Fibroblast of mammary gland (primary cell): ENCODE measurements at regions not wholly inside any gene's neighbourhood (a gene's known extent, or its start where the extent isn't known, plus 50 kb on each side); places are given as distances from the start of the nearest gene placed in this dataset.

ENCODE experiments used
- DNase-seq: peaks from one replicate; pipeline ENCODE4 v3.0.0-alpha.2; 2010; ENCODE audit warnings: low read depth
- H3K4me3 ChIP-seq: 2 replicates; pipeline ENCODE4 v1.5.1; 2011; ENCODE audit warnings: low read depth, mild to moderate bottlenecking, low read length, moderate library complexity; ENCODE audit not compliant: control insufficient read depth
- CTCF ChIP-seq: conservative IDR thresholded peaks from 2 replicates; pipeline ENCODE4 v1.5.1; 2011; ENCODE audit warnings: low read depth, low read length, inconsistent platforms; ENCODE audit not compliant: control insufficient read depth, insufficient read depth

- DNase-seq, result no peak
- TF ChIP-seq CTCF, result no peak
These were observed 1599.7 kb upstream of the ZEB2 start for GRCh38 chr2:146119586-146119985.

GRCh38 chr2:146108993-146109392, 1589.1 kb upstream of the ZEB2 start:
- H3K4me3 ChIP-seq, result no peak overlapping the region
- DNase-seq, result peak; percentile 64
- TF ChIP-seq CTCF, result no peak

More at GRCh38 chr2:146119586-146119985, 1599.7 kb upstream of the ZEB2 start:
- no peak overlapping the region for H3K4me3 ChIP-seq

- TF ChIP-seq CTCF, result no peak
- H3K4me3 ChIP-seq, result no peak overlapping the region
- DNase-seq, result no peak
These were observed 1574.3 kb upstream of the ZEB2 start for GRCh38 chr2:146094185-146094584.

GRCh38 chr2:146081459-146081858, 1561.5 kb upstream of the ZEB2 start:
- TF ChIP-seq CTCF, result no peak
- no peak overlapping the region for H3K4me3 ChIP-seq
- no peak for DNase-seq

- H3K4me3 ChIP-seq, result no peak overlapping the region
- TF ChIP-seq CTCF, result no peak
- no peak for DNase-seq
These were observed 1561.0 kb upstream of the ZEB2 start for GRCh38 chr2:146080925-146081324.

- DNase-seq, result no peak
- no peak for TF ChIP-seq CTCF
- H3K4me3 ChIP-seq, result no peak overlapping the region
These were observed 1559.3 kb upstream of the ZEB2 start for GRCh38 chr2:146079216-146079615.

- DNase-seq, result peak; percentile 1
- no peak overlapping the region for H3K4me3 ChIP-seq
- no peak for TF ChIP-seq CTCF
These were observed 1557.2 kb upstream of the ZEB2 start for GRCh38 chr2:146077156-146077555.
